ENCODE measurements at regions not wholly inside any gene's neighbourhood (a gene's known extent, or its start where the extent isn't known, plus 50 kb on each side); places are given as distances from the start of the nearest gene placed in this dataset.

DNA sequence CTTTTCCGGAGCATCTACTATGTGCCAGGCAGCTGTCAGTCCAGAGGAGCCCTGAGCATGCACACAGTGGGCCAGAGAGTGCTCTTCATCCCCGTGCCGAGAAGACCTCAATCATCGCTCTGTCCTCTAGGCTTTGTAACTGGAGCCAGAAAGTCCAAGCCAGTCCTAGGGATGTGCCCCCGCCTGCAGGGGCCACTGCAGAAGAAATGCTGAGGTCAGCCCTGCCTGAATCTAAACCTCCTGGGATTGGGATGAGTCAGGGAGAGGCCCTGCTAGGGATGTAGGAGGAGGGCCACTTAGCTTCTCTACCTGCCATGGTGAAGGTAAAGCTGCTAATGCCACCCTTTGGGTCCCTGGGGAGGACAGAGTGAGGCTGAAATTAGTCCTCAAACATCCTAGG is 146.8 kb downstream of the CDC5L start:
- Histone ChIP-seq H3K4me3 (ENCODE audit: low read length) (no peak overlapping the region), H3K27me3 (ENCODE audit: control insufficient read depth, insufficient read depth, low read length) (peaks cover 7% of the 10 kb centered on the region), H3K36me3 (ENCODE audit: insufficient read depth, low read length) (no peaks in the 10 kb centered on the region), H3K4me1 (ENCODE audit: control insufficient read depth, insufficient read depth, low read length) (no peaks in the 10 kb centered on the region), H3K9me3 (replicated peaks; ENCODE audit: low read length) (no peaks in the 10 kb centered on the region), H3K9ac (ENCODE audit: low read depth, low read length) (no peak overlapping the region), H3K4me2 (ENCODE audit: low read length) (no peak overlapping the region)

DNA sequence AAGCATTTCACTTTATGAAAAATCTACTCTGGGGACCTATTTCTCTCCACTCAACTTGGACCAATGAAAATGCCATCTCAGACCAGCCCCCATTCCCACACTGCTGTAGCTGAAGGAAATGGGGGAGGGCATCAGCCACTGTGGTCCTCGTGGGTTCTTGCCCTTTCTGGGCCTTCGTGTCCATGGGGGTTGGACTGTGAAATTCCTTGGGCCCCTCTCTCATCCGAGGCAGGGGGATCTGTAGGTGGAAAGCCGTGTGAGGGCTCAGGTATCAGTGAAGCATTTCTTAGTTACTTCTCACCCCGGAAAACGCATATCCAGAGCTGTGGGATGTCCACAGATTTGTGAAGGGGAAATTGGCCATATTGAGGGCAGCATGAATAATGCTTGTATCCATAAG is 147.9 kb downstream of the CDC5L start:
- Histone ChIP-seq H3K36me3 (ENCODE audit: insufficient read depth, low read length) (no peaks in the 10 kb centered on the region), H3K4me3 (ENCODE audit: low read length) (no peak overlapping the region), H3K27me3 (ENCODE audit: control insufficient read depth, insufficient read depth, low read length) (peaks cover 3% of the 10 kb centered on the region), H3K9ac (ENCODE audit: low read depth, low read length) (no peak overlapping the region), H3K4me2 (ENCODE audit: low read length) (no peak overlapping the region), H3K9me3 (replicated peaks; ENCODE audit: low read length) (no peaks in the 10 kb centered on the region), H3K4me1 (ENCODE audit: control insufficient read depth, insufficient read depth, low read length) (no peaks in the 10 kb centered on the region)

DNA sequence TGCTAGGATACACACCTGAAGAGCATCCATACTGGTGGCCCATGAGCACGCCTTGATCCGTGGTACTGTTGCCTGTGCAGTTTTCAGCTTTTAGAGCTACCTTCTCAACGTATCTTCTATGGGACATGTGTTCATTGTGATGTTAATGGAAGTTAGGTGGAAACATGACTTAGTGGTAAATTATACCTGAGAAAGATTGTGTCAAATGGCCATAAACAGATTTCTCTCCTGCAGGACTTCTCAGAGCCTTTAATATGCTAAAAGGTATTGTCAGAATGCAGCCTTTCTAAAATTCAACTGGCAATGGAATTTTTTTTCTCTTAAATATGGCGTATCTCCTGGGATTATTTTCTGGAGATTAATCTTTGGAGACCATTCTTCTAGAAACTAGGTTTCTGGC is 148.5 kb downstream of the CDC5L start:
- no peak overlapping the region for H3K4me2 ChIP-seq (ENCODE audit: low read length)
- H3K27me3 ChIP-seq (ENCODE audit: control insufficient read depth, insufficient read depth, low read length): no peaks in the 10 kb centered on the region
- no peaks in the 10 kb centered on the region for H3K36me3 ChIP-seq (ENCODE audit: insufficient read depth, low read length)
- H3K9ac ChIP-seq (ENCODE audit: low read depth, low read length): no peak overlapping the region
- no peak overlapping the region for H3K4me3 ChIP-seq (ENCODE audit: low read length)
- no peaks in the 10 kb centered on the region for H3K4me1 ChIP-seq (ENCODE audit: control insufficient read depth, insufficient read depth, low read length)
- no peaks in the 10 kb centered on the region for H3K9me3 ChIP-seq (replicated peaks; ENCODE audit: low read length)

DNA sequence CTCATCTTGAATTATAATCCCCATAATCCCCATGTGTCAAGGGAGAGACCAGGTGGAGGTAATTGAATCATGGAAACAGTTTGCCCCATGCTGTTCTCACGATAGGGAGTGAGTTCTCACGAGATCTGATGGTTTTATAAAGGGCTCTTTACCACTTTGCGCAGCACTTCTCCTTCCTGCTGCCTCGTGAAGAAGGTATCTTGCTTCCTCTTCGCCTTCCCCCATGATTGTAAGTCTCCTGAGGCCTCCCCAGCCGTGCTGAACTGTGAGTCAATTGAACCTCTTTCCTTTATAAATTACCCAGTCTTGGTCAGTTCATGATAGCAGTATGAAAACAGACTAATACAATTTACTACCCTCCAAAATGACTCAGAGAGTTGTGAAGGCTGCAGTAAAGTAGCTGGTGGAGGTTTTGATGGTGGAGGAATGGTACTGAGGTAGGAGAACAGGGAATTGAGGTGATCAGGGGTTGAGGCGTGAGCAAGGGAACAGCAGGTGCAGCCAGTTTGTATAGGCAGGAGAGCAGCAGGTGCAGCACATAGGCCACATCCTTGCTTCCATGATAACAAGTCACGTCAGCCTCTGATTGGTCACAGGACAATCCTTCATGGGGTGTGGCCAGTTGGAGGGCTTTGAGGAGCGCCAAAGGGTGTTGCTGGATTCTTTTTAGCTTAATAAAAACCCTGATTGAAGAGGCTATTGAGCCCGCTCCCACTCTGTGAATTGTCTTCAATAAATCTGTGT is 150.0 kb downstream of the CDC5L start:
- Histone ChIP-seq H3K27me3 (ENCODE audit: control insufficient read depth, insufficient read depth, low read length) (no peaks in the 10 kb centered on the region), H3K4me1 (ENCODE audit: control insufficient read depth, insufficient read depth, low read length) (peaks cover 8% of the 10 kb centered on the region), H3K4me2 (ENCODE audit: low read length) (no peak overlapping the region), H3K36me3 (ENCODE audit: insufficient read depth, low read length) (no peaks in the 10 kb centered on the region), H3K4me3 (ENCODE audit: low read length) (no peak overlapping the region), H3K9ac (ENCODE audit: low read depth, low read length) (no peak overlapping the region), H3K9me3 (replicated peaks; ENCODE audit: low read length) (no peaks in the 10 kb centered on the region)

DNA sequence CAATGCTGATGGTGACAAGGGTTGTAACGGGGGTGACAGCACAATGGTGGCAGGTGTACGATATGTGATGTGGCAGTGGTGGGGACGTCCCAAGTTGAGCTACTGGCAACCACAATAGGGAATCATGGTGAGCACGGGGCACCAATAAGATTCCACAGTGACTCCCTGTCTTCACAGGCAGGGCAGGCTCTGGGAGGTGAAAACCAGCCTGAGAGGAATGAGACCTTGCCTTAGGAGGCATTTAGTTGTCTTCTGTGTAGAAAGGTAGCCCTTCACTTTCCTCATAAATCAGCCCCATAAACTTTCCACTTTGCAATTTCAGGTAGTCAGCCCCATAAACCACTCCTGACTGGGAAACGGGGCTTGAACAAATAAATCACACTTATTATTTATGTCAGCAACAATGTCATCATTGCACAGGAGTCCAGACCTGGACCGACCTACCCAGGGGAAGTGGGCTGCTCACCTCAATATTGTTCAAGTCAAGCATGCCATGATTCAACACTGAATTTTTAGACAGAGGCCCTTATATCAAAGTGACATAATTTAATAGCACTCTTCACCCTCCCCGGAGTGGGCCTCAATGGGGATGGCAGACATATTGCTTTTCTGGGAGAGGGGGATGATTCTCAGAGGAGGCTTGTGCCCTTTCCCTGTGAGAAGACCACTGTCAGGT is 150.8 kb downstream of the CDC5L start:
- H3K9ac ChIP-seq (ENCODE audit: low read depth, low read length): no peak overlapping the region
- no peaks in the 10 kb centered on the region for H3K9me3 ChIP-seq (replicated peaks; ENCODE audit: low read length)
- no peaks in the 10 kb centered on the region for H3K36me3 ChIP-seq (ENCODE audit: insufficient read depth, low read length)
- H3K4me3 ChIP-seq (ENCODE audit: low read length): no peak overlapping the region
- H3K4me2 ChIP-seq (ENCODE audit: low read length): no peak overlapping the region
- no peaks in the 10 kb centered on the region for H3K27me3 ChIP-seq (ENCODE audit: control insufficient read depth, insufficient read depth, low read length)
- H3K4me1 ChIP-seq (ENCODE audit: control insufficient read depth, insufficient read depth, low read length): peaks cover 11% of the 10 kb centered on the region

DNA sequence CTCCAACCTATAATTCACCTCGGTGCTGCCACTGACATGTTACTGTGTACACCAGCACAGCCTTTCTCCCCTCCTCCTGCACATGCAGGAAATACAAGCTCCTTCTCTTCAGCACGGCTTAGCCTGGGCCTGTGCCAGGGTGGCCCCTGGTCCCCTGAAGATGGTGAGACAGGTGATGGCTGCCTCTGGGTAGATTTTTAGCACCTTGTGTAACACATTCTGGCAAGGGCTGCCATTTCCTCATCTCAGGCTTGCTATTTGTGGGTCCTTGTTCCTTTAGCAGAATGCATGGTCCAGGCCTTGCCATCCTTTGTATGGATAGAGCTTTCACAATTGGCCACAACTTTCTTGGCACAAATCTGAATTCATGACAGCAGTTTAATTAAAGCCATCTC is 151.3 kb downstream of the CDC5L start:
- no peak overlapping the region for H3K9ac ChIP-seq (ENCODE audit: low read depth, low read length)
- no peak overlapping the region for H3K4me3 ChIP-seq (ENCODE audit: low read length)
- peaks cover 11% of the 10 kb centered on the region for H3K4me1 ChIP-seq (ENCODE audit: control insufficient read depth, insufficient read depth, low read length)
- H3K4me2 ChIP-seq (ENCODE audit: low read length): no peak overlapping the region
- no peaks in the 10 kb centered on the region for H3K9me3 ChIP-seq (replicated peaks; ENCODE audit: low read length)
- H3K27me3 ChIP-seq (ENCODE audit: control insufficient read depth, insufficient read depth, low read length): no peaks in the 10 kb centered on the region
- H3K36me3 ChIP-seq (ENCODE audit: insufficient read depth, low read length): no peaks in the 10 kb centered on the region

DNA sequence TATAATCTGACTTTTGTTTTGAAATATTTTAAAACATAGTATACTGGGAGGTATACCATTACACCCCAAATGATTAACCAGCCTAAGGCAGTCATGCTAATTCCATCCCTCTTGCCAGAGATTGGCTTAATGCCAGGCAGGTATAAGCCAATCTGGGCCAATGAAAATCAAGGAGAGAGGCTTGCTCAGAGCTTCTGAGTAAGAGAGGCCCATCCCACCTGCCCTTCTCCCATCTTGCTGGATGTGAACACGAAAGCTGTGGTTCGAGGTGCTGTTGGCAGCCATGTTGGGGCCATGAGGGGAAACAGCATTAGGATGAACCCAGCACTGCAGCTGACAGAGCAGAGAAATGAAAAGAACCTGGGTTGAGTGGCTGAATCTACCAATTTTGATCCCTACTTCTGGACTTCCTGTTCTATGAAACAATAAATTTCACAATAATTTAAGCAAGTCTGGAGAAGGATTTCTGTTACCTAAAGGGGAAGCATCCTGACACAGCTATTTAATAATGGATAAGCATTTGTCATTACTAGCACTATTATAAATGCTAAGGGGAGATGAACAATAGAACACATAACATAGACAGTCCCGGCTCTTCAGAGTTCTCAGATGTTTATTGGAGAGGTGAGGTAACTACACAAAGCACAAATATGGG is 152.3 kb downstream of the CDC5L start:
- Histone ChIP-seq H3K4me3 (ENCODE audit: low read length) (no peak overlapping the region), H3K27me3 (ENCODE audit: control insufficient read depth, insufficient read depth, low read length) (no peaks in the 10 kb centered on the region), H3K4me1 (ENCODE audit: control insufficient read depth, insufficient read depth, low read length) (peaks cover 11% of the 10 kb centered on the region), H3K4me2 (ENCODE audit: low read length) (no peak overlapping the region), H3K9me3 (replicated peaks; ENCODE audit: low read length) (no peaks in the 10 kb centered on the region), H3K36me3 (ENCODE audit: insufficient read depth, low read length) (no peaks in the 10 kb centered on the region), H3K9ac (ENCODE audit: low read depth, low read length) (no peak overlapping the region)

DNA sequence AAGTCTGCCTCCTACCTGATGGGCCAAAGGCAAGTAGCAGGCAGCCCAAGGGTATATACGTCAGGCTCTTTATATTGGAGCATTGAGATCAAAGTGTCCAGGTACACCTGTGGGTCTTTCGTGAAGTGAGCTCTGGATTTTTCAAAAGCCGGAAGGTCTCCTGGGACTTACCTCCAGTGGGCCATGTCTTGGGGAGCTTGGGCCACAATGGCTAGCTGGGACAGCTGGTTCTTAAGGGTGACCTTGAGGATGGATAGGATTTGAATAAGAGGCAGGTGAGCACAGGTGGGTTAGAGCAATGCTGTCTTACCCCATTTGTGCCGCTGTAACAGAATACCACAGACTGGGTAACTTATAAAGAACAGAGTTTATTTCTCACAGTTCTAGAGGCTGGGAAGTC is 153.4 kb downstream of the CDC5L start:
- H3K4me2 ChIP-seq (ENCODE audit: low read length): no peak overlapping the region
- H3K4me3 ChIP-seq (ENCODE audit: low read length): no peak overlapping the region
- no peaks in the 10 kb centered on the region for H3K27me3 ChIP-seq (ENCODE audit: control insufficient read depth, insufficient read depth, low read length)
- no peaks in the 10 kb centered on the region for H3K9me3 ChIP-seq (replicated peaks; ENCODE audit: low read length)
- no peak overlapping the region for H3K9ac ChIP-seq (ENCODE audit: low read depth, low read length)
- no peaks in the 10 kb centered on the region for H3K36me3 ChIP-seq (ENCODE audit: insufficient read depth, low read length)
- H3K4me1 ChIP-seq (ENCODE audit: control insufficient read depth, insufficient read depth, low read length): peaks cover 11% of the 10 kb centered on the region

DNA sequence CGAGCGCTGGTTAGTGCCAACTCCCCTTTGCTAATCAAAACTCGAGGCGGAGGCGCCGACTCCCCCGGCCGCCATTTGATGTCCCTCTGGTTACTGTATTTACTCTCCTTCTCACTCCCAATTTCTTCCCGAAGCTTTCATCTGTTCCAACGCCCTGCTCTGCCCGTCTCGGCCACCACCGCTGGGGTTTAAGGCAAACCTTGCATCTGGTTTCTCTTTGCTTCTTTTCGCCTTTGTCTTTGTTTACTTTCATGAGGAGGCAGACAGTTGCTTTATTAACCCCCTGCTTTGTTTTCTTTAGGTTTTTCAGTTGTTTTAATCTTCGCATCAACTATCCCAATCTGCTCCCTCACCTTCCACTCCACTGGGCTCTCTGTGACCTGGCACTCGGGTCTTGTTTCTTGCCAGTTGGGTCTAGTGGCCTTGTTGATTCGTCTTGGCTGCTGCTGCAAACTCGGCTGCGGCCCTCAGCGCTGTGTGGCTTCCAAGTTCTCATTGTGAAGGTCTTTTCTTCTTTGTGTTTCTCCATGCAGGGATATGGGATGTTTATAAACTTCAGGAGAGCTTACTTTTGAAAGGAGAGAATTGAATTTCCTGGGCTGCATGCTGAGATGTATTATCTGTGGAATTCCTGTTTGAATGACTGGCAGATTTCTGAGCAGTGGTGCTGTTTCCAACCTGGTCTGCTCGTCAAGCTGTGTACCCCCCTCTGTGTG is 155.1 kb downstream of the CDC5L start:
- peak overlapping the region; percentile 73 for H3K4me2 ChIP-seq (ENCODE audit: low read length)
- H3K4me3 ChIP-seq (ENCODE audit: low read length): peak overlapping the region; percentile 44
- H3K27me3 ChIP-seq (ENCODE audit: control insufficient read depth, insufficient read depth, low read length): no peaks in the 10 kb centered on the region
- H3K4me1 ChIP-seq (ENCODE audit: control insufficient read depth, insufficient read depth, low read length): peaks cover 11% of the 10 kb centered on the region
- no peaks in the 10 kb centered on the region for H3K36me3 ChIP-seq (ENCODE audit: insufficient read depth, low read length)
- H3K9ac ChIP-seq (ENCODE audit: low read depth, low read length): peak overlapping the region; percentile 56
- H3K9me3 ChIP-seq (replicated peaks; ENCODE audit: low read length): no peaks in the 10 kb centered on the region

DNA sequence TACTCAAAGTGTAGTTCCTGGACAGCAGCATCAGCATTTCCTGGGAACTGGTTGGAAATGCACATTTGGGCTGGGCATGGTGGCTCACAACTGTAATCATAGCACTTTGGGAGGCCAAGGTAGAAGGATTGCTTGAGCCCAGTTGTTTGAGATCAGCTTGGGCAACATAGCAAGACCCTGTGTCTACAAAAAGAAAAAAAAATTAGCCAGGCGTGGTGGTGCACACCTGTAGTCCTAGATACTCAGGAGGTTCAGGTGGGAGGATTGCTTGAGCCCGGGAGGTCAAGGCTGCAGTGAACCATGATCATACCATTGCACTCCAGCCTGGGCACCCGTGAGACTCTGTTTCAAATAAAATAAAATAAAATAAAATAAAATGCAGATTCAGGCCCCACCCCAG is 156.2 kb downstream of the CDC5L start:
- H3K4me3 ChIP-seq (ENCODE audit: low read length): no peak overlapping the region
- no peaks in the 10 kb centered on the region for H3K36me3 ChIP-seq (ENCODE audit: insufficient read depth, low read length)
- H3K9ac ChIP-seq (ENCODE audit: low read depth, low read length): no peak overlapping the region
- no peaks in the 10 kb centered on the region for H3K9me3 ChIP-seq (replicated peaks; ENCODE audit: low read length)
- H3K4me1 ChIP-seq (ENCODE audit: control insufficient read depth, insufficient read depth, low read length): peaks cover 11% of the 10 kb centered on the region
- no peak overlapping the region for H3K4me2 ChIP-seq (ENCODE audit: low read length)
- H3K27me3 ChIP-seq (ENCODE audit: control insufficient read depth, insufficient read depth, low read length): peaks cover under 1% of the 10 kb centered on the region

DNA sequence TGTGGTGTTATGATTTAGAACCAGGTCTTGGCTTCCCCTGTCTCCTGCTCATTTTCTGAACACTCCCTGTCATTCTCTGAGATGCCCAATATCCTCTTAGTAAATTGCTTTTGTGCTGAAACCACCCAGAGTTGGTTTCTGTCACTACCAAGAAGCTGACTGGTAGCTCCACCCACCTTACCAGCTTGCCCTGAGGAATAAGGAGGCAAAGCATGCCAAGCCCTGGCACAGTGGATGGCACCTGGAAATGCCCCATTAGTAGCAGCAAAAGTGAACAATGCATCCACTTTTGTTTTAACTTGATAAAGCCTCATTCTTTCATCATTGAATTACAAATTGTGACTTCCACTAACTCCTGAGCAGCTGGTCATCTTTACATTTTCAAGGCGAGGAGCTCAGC is 157.7 kb downstream of the CDC5L start:
- Histone ChIP-seq H3K4me3 (ENCODE audit: low read length) (no peak overlapping the region), H3K9me3 (replicated peaks; ENCODE audit: low read length) (no peaks in the 10 kb centered on the region), H3K4me1 (ENCODE audit: control insufficient read depth, insufficient read depth, low read length) (peaks cover 11% of the 10 kb centered on the region), H3K36me3 (ENCODE audit: insufficient read depth, low read length) (no peaks in the 10 kb centered on the region), H3K27me3 (ENCODE audit: control insufficient read depth, insufficient read depth, low read length) (peaks cover 11% of the 10 kb centered on the region), H3K4me2 (ENCODE audit: low read length) (no peak overlapping the region), H3K9ac (ENCODE audit: low read depth, low read length) (no peak overlapping the region)
